H1 (cell line): ENCODE measurements at regions not wholly inside any gene's neighbourhood (a gene's known extent, or its start where the extent isn't known, plus 50 kb on each side); places are given as distances from the start of the nearest gene placed in this dataset.

Experiments
- CTCF ChIP-seq, 3 experiments: IDR thresholded peaks; 1 replicate in 2 of 3; 2 replicates in 1 of 3; pipeline versions ENCODE4 v1.5.1 to v1.6.1; 2011; ENCODE audit warnings: low read length in 3 of 3, mild to moderate bottlenecking in 3 of 3, inconsistent platforms in 2 of 3, low read depth in 1 of 3, moderate library complexity in 1 of 3; ENCODE audit not compliant: insufficient read depth in 1 of 3; ENCODE audit errors: control extremely low read depth in 1 of 3
- E2F6 ChIP-seq: IDR thresholded peaks from 2 replicates; pipeline ENCODE4 v1.6.1; 2012; ENCODE audit warnings: inconsistent platforms
- TAF1 ChIP-seq: IDR thresholded peaks from 2 replicates; pipeline ENCODE4 v1.6.1; 2011; ENCODE audit warnings: mild to moderate bottlenecking, low read depth, low read length
- TF ChIP-seq, protein P1 (sequence below): IDR thresholded peaks from 2 replicates; pipeline ENCODE4 v1.6.1; 2012; ENCODE audit warnings: inconsistent platforms

DNA sequence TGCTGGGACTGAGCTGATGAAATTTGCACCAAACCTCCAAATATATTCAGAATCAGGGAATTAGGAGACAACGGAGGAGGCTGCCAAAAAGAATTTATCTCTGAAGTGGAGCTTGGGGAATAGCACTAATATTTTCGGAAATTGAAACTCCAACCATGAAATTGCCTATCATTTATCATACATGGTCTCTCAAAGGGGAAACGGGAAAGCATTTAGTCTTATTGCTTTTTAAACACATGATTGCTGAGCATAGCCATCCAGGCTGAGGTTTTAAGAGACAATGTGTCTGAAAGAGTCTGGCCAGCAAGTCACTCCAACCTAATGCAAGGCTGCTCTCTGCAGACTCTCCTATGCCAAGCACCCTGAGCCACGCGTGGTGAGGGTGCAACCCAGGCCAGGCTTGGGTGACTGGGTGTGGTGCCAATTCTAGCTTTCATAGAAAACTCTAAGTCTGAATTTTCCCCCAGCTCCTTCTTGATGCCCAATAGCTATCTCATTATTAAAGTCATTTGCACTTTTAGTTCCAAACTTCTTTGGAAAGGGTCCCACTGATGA lies 200.2 kb downstream of the RPLP1 start:
- TF ChIP-seq, protein P1, sequence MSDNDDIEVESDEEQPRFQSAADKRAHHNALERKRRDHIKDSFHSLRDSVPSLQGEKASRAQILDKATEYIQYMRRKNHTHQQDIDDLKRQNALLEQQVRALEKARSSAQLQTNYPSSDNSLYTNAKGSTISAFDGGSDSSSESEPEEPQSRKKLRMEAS: no peak
- no peak for TF ChIP-seq E2F6
- TF ChIP-seq CTCF (IDR thresholded peaks at IDR 0.05; ENCODE audit: control extremely low read depth in 1 of 3, insufficient read depth in 1 of 3, low read depth in 1 of 3, low read length in 3 of 3): peak in 2 of 3 experiments; percentile 2 to 17; a peak in 1 of 4 replicates
- no peak for TF ChIP-seq TAF1
